Erythroblast (primary cell): ENCODE measurements at regions not wholly inside any gene's neighbourhood (a gene's known extent, or its start where the extent isn't known, plus 50 kb on each side); places are given as distances from the start of the nearest gene placed in this dataset.

Experiments used
- GATA1 ChIP-seq: IDR thresholded peaks from 2 replicates; pipeline ENCODE4 v1.6.1; 2011; ENCODE audit warnings: low read depth, mild to moderate bottlenecking, control low read depth, low read length, moderate library complexity
- POLR2A ChIP-seq: IDR thresholded peaks from 2 replicates; pipeline ENCODE4 v1.6.1; 2011; ENCODE audit warnings: mild to moderate bottlenecking, low read length

- no peak for TF ChIP-seq POLR2A
- TF ChIP-seq GATA1, result no peak
Observed at GRCh38 chr9:3682186-3682585, 156.4 kb upstream of the RFX3 start.
